ENCODE measurements at regions not wholly inside any gene's neighbourhood (a gene's known extent, or its start where the extent isn't known, plus 50 kb on each side); places are given as distances from the start of the nearest gene placed in this dataset.

GRCh38 chr13:99911965-99912566, 59.5 kb downstream of the ZIC5 start:
- DNase-seq: no peak

DNA sequence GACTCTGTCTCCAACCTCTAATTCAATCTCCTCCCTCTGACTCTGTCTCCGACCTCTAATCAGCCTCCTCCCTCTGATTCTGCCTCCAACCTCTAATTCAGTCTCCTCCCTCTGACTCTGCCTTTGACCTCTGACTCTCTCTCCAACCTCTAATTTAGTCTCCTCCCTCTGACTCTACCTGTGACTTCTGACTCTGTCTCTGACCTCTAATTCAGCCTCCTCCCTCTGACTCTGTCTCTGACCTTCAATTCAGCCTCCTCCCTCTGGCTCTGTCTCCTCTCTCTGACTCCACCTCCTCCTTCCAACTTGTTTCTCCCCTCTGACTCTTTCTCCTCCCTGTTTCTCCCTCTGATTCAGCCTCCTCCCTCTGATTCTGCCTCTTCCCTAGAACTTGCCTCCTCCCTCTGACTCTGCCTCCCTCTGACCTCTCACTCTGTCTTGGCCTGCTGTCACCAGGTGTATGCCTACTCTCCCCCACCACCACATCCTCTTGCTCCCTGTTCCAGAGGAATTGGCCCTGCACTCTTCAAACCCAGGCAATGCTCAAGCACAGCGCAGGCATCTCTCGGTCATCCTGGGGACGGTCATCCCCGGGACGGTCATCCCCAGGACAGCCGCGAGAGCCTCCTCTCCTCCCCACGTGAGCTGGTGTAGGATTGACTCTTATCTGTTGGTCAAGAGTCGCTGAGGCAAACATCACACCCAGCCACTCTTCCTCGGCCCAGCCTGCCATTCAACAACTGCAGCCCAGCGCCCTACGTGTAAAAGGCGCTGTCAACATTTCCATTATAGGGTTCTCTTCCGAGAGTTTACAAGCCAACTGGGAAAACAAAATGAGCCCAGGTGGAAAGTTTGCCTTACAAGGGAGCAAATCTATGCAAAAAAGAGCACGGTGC, 60.2 kb downstream of the ZIC5 start:
- DNase-seq: no peak

DNA sequence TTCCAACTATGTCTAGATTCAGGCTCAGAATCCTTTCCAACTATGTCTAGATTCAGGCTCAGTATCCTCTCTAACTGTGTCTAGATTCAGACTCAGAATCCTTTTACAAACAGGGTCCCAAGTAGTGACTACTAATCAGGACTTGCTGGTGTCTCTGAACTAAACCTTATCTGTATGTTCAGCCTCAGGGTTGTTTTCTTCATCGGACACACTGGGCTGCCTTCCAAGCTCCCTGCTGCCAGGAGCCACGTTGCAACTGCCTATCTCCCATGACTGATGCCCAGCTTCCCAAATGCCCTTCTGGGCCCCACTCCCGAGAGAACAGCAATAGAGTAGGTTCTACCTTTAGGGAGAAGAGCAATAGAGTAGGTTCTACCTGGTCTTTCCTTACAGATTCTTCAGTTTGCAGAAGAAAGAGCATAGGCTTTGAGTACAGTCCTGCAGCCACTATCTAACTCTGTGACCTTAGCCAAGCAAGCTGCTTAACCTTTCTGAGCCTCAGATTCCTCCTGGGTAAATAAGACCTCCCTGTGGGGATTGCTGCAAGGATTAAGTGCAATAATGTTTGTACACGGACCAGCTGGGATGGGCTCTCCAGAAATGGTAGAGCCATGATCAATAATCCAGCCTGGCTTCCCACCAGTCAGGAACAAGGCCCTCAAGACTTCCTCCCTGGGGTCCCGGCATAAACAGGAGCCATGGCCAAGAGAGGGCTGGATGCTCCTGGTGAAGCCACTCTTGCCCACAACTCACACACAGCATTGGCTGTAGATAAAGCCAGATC, 61.5 kb downstream of the ZIC5 start:
- DNase-seq: no peak

DNA sequence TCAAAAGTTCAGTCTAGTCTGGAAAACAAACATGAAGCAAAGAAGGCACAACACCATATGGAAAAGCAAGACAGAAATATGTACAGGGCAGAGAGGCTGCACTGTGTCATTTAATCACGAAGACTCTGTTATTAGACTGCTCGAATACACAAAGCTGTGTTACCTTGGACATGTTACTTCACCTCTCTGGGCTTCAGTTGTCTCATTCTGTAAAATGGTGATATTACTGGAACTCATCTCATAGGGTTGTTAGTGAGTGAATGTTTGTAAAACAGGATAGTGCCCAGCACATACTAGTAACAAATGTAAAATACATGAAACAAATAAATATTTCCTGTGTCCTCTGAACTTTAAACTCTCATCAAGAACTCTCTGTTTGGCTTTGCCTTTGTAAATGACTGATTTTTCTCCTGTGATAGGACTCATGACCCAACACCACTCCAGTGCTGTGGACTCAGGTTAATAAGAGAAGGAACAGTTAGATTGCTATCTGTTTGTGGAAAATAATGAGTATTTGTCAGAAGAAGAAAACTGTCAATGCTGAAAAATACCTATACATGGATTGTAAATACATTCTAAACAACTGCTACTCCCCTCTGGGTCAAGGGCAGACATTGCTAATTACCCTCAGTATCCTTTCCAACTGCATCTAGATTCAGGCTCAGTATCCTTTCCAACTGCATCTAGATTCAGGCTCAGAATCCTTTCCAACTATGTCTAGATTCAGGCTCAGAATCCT, 62.3 kb downstream of the ZIC5 start:
- no peak for DNase-seq

DNA sequence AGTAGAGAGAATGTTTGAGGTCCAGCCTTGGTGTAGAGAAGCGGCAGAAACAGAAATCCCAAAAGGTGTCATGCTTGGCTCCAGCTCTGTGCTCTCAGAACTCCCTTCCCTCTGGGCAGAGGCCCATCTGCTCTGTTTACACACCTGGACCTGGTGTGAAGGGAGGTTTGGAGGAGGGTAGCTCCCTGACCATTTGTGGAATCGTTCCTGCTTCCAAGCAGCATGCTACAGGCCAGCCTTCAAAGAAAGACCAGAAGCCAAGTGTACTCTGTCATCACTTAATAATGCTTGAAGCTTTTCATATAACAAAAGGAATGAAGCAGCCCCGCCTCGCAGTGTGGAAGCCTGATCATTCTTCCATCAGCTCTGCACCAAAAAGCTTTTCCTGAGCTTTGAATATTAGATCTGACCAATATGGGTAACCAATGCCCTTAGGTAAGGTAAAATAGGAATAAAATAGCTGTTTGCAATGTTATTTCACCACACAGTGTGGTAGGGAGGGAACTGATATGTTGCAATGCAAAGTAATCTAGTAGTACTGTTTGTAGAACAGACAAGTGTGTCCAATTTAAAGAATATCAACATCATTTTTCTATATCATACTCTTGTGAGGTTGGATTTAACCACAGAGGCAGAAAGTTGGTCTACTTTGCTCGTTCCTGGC, 63.3 kb downstream of the ZIC5 start:
- no peak for DNase-seq

GRCh38 chr13:99907627-99908026, 63.9 kb downstream of the ZIC5 start:
- DNase-seq: no peak

DNA sequence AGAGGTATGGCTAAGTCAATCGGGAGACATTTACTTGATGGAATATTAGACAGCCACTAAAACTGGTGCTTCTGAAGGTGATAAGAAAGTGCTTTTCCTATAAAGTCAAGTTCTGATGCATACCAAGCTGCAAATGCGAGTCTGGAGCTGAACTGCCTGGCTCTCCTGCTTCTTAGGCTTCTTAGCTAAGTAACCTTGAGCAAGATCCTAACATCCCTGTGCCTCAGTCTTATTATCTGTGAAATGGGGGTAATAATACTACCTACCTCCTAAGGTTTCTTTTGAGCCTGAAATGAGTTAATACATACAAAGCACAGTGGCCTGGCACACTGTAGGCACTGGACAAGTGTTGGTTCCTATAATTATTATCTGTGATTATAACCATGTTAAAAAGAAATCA, 64.5 kb downstream of the ZIC5 start:
- DNase-seq: no peak

DNA sequence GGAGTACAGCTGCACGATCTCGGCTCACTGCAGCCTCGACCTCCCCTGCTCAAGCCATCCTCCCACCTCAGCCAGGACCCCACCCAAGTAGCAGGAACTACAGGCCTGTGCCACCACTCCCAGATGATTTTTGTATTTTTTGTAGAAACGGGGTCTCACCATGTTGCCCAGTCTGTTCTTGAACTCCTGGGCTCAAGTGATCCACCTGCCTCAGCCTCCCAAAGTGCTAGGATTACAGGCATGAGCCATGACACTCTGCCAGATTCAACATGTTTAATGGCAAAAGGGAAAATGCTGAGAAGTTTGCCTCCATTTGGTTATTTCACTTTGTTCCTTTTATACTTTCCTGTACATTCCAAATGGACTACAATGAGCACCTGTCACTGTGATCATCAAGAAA, 65.8 kb downstream of the ZIC5 start:
- DNase-seq: no peak

DNA sequence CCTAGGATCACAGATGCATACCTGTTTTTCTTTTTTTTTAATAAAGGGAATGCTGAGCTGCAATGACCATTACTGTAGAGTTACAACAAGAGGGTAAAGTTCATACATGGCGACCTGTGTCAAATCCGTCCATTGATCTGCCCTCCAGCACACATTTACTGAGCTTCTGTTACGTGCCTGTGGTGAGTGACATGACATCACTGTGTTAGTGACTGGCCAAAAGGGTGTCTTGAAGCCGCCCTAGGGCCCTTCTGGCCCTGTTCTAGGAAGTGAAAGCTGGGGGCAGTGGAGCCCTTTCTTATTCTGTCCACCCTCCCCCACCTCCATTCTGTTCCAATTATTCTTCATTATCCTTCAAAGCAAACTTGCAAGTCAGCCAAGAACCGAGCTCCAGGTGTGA, 66.3 kb downstream of the ZIC5 start:
- DNase-seq: no peak

GRCh38 chr13:99903140-99903539, 68.4 kb downstream of the ZIC5 start:
- no peak for DNase-seq

DNA sequence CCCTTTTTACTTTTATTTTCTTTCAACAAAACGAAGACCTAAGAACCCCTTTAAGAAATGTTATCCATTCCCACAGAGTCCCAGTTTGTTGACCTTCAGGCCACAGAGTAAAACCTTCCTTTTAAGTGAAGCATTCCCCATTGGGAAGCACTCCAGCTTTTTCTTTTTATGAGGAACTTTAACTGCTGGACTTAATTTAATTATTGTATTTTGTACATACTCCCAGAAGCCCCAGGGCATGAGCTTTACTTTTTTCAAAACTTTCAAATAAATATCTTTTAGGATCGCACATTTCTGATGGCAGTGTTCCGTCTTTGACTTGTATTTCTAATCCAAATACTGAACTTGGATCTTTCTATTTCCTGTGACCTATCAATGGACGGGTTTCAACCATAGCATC, 68.9 kb downstream of the ZIC5 start:
- no peak for DNase-seq

DNA sequence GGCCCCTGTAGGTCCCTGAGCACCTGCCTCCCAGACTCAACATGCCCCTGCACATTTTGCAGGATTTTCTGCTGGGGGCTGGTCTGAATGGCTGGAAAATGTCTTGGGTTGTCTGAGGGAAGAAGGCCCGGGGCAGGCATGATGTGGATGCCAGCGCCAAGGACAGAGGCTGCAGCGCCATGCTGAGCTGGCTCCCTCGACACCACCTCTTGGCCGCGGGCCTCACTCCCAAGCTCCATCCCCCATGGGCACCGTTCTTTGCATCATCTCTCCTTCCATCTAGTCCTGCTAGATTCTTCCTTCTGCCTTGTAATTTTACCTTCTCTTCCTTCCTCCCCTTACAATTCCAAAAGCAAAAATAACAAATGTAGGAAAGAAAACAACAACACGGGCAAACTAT, 70.6 kb downstream of the ZIC5 start:
- DNase-seq: no peak

- DNase-seq: no peak
Measured at GRCh38 chr13:99898421-99898820, 73.1 kb downstream of the ZIC5 start.

GRCh38 chr13:99897076-99897440, 74.5 kb downstream of the ZIC5 start:
- no peak for DNase-seq

DNA sequence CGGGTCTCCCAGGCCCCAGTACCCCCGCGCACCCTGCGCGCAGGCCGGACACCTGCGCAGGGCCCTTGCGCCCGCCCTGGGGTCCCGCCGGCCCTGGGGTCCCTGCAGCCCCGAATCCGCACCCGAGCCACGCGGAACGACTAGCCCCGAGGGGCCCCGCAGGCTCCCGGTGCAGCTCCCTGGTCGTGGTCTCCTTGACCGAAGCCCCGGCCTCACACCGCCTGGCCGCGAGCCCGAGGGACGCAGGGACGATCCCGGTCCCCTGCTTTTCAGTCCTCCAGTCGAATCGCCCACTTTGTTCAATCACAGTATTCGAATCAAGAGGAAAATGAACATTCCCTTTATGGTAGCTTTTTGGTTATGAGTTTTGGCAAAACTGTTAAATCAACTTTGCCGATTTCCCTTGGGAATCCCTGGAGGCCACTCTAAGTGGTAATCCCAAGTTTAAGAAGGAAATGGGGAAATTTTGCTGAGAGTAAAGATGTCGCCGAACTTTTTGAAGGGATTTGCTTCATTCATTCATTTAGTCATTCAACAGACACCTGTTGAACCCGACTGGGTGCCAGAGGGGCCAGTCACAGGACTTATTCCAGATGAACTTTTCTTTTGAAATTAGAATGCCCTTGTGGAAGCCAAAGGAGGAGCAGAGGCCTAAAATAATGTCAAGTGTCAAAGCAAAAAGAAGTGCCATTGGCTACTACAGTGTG, 75.0 kb downstream of the ZIC5 start:
- DNase-seq: no peak

DNA sequence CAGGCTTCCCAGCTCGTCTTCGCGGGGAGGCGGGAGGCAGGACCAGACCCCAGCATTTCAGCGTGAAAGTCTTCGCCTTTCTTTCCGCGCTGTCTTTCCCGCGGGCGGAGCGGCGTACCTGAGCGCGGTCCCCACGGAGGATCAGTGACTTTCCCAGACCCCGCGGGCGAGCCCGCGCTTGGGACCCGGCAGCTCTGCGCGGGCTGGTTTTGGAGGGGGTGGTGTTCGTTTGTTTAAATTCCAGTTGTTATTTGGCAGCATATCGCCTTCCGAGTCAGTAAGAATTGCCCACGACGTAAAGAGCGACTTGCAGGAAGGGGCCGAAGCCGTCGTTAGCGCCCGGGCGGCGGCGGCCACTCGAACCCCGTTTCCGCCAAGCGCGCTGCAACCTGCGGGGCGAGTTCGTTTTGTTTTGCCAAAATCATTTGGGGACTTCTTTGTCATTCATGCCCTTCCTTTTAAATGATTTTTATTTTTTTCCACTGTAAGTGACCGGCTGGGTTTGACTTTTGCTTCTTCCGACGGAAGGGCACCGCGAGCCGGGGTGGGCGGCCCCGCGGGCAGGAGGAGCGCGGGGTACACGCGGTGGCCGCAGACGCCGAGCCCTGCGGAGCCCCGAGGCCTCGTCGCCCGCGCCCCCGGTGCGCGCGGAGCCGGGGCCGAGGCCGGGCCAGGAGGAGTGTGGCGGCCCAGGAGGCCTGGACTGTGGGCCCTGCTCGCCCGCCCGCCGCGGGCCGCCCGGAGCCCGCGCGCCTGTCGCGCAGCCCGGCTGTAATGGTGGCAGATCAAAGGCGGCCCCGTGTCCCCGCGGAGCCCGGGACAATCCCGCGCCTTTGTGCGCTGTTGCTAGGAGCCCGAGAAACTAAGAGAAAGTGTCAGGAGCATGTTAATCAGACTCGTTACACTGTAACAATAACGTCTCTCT, 75.9 kb downstream of the ZIC5 start:
- DNase-seq: no peak

DNA sequence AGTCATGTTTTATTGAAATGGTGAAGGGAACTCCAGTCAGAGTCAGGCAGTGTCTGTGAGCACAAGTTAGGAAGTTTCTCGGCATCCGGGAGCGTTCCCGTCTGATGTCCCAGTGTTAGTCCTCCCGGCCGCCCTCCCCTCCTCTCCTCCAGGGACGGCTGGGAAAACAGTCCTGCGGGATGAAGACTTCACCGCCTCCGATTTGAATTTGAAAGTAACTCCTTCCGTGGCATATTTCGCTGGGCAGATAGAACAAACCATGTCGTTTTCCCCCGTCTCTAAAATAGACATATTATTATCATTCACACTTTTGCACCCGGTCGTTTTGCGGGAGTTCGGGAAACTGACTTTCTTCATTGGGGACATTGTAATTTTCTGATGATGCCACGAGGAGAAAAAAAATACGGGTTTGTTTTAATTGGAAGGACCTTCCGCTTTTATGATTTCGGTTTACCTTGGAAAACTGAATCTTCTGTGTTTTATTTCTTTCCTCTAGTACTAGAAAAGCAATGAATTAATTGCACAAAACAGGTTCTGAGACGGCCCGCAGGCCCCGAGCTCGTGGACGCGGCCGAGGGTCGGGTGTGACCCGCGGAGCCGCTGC, 76.6 kb downstream of the ZIC5 start:
- DNase-seq: peak; percentile 67

DNA sequence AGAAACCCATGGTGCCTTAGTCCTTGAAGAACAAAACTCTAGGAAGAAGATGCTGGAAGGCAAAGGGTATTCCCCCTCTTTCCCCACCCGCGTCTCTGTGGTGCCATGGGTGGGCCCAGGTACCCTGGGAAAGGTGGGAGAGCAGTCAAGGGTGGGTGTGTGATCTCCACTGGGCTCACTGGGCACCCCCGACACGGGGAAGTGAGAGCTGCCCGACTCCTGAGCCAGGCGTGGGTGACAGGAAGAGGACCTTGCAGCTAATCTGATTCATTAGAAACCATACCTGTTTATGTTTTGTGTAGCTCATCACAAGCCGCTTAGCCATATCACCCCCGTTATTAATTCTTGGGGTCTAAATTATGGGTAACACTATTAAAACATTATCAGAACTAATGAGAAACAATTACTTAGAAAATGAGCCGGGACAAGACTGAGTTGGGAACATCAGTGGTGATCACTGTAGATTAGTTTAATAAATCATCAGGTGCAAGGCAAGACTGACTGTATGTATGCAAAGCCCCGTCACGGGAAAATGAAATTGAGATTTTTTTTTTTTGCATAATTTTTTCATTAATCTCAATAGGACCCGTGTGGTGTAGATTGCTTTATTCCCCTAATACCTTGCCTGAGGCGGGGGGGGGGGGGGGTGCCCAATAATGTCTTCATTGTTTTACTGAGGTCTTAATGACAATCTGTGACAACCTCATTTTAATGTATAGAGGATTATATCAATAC, 77.3 kb downstream of the ZIC5 start:
- peak; percentile 67 for DNase-seq

DNA sequence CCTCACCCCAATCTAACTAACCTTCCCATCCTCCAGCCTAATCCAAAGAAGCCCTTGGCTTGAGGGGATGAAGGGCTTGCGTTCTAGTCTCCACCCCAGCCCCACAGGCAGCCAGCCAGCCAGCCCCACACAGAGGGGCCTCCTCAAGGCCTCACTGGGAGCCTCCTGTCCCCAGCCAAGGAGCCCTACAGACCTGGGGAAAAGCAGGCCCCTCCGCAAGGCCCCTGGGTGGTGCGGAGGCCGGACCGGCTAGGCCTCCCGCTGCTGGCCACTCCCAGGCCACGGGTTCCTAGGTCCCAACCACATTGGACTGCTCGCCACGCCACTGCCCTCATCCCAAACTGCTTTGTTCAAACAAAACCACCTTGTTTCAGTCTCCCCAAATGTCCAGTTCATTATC, 78.0 kb downstream of the ZIC5 start:
- DNase-seq: no peak
